OCI-LY7 (cell line): ENCODE measurements at regions not wholly inside any gene's neighbourhood (a gene's known extent, or its start where the extent isn't known, plus 50 kb on each side); places are given as distances from the start of the nearest gene placed in this dataset.

ENCODE experiments used
- BruUV-seq: library from RNA; stranded (reverse); fragments of 400-500 nt; replicated peaks from 2 replicates; lab custom pipeline; 2021; lab: Mats Ljungman, UMichigan
- CTCF ChIA-PET: fragments of 300-600 bp; sonication (Branson Sonifier 250); formaldehyde crosslinking; loops from one replicate; lab custom pipeline; 2022; ENCODE audit warnings: antibody characterized with exemption; ENCODE audit not compliant: unreplicated experiment; lab: Charles Lee
- POLR2A ChIA-PET: fragments of 300-600 bp; sonication (Branson Sonifier 250); formaldehyde crosslinking; loops from one replicate; lab custom pipeline; 2022; ENCODE audit warnings: antibody characterized with exemption; lab: Charles Lee
- DNase-seq: peaks from one replicate; pipeline ENCODE4 v3.0.0-alpha.2; 2015; ENCODE audit warnings: low spot score
- H2AFZ ChIP-seq: fragments of 200-600 bp; sonication (generic), shearing (Covaris generic); 2 replicates; pipeline ENCODE4 v1.6.1; 2014; ENCODE audit warnings: mild to moderate bottlenecking, antibody characterized with exemption, low read length, moderate library complexity
- H3K27ac ChIP-seq: fragments of 200-600 bp; sonication (generic); 2 replicates; pipeline ENCODE4 v1.5.1; 2014; ENCODE audit warnings: mixed run types, low read depth, mild to moderate bottlenecking, moderate library complexity, low read length, inconsistent platforms; ENCODE audit not compliant: poor library complexity, severe bottlenecking
- H3K36me3 ChIP-seq: fragments of 200-600 bp; sonication (generic); 2 replicates; pipeline ENCODE4 v1.6.1; 2014; ENCODE audit warnings: mild to moderate bottlenecking, antibody characterized with exemption, low read length, moderate library complexity, mixed read lengths; ENCODE audit not compliant: insufficient read depth
- H3K4me1 ChIP-seq: fragments of 200-600 bp; sonication (generic); 2 replicates; pipeline ENCODE4 v1.5.1; 2014; ENCODE audit warnings: mild to moderate bottlenecking, low read length; ENCODE audit not compliant: insufficient read depth, poor library complexity, severe bottlenecking
- H3K4me2 ChIP-seq: fragments of 200-600 bp; sonication (generic); 2 replicates; pipeline ENCODE4 v1.6.1; 2014; ENCODE audit warnings: mild to moderate bottlenecking, low read length
- H3K4me3 ChIP-seq: fragments of 200-600 bp; sonication (generic); 2 replicates; pipeline ENCODE4 v1.5.1; 2014; ENCODE audit warnings: mild to moderate bottlenecking, low read depth, low read length; ENCODE audit not compliant: poor library complexity, severe bottlenecking
- H3K79me2 ChIP-seq: fragments of 200-600 bp; sonication (generic); 2 replicates; pipeline ENCODE4 v1.6.1; 2016; ENCODE audit warnings: low read depth, mild to moderate bottlenecking, low read length, moderate library complexity, mixed read lengths; ENCODE audit not compliant: insufficient read depth
- H3K9me2 ChIP-seq: fragments of 200-600 bp; sonication (generic); 2 replicates; pipeline ENCODE4 v1.6.1; 2016; ENCODE audit warnings: mild to moderate bottlenecking, low read length, mixed read lengths; ENCODE audit not compliant: insufficient read depth
- H3K9me3 ChIP-seq: fragments of 200-600 bp; sonication (generic); 2 replicates; pipeline ENCODE4 v1.6.1; 2014; ENCODE audit warnings: mild to moderate bottlenecking, mixed run types, low read length, mixed read lengths
- H4K20me1 ChIP-seq: fragments of 200-600 bp; sonication (generic); 2 replicates; pipeline ENCODE4 v1.6.1; 2014; ENCODE audit warnings: mild to moderate bottlenecking, antibody characterized with exemption, low read length, moderate library complexity, mixed read lengths; ENCODE audit not compliant: insufficient read depth
- CTCF ChIP-seq: fragments of 200-600 bp; sonication (generic); conservative IDR thresholded peaks from 2 replicates; pipeline ENCODE4 v1.5.1; 2014; ENCODE audit warnings: mild to moderate bottlenecking, antibody characterized with exemption, low read length, moderate library complexity, mixed read lengths
- EZH2phosphoT487 ChIP-seq: fragments of 200-600 bp; sonication (generic); IDR thresholded peaks from 2 replicates; pipeline ENCODE4 v1.6.1; 2018; ENCODE audit warnings: low read depth, borderline replicate concordance, mild to moderate bottlenecking, mixed run types, antibody characterized with exemption, low read length, moderate library complexity, mixed read lengths
- intact Hi-C: fragments of 100-400 bp; cut with micrococcal nuclease; formaldehyde crosslinking; loops from one replicate; pipeline ENCODE4 v1.10.0; 2022; ENCODE audit not compliant: unreplicated experiment

GRCh38 chr5:42360056-42360455 is 63.2 kb upstream of the GHR start:
- H2AFZ ChIP-seq: no peak overlapping the region
- H3K4me1 ChIP-seq: no peaks in the 10 kb centered on the region
- no peaks in the 10 kb centered on the region for H3K79me2 ChIP-seq
- no peaks in the 10 kb centered on the region for H3K9me3 ChIP-seq
- H4K20me1 ChIP-seq: no peaks in the 10 kb centered on the region
- H3K4me2 ChIP-seq: no peak overlapping the region
- CTCF ChIA-PET: no interaction called here
- POLR2A ChIA-PET: no interaction called here
- no peak for DNase-seq
- H3K36me3 ChIP-seq: no peaks in the 10 kb centered on the region
- no peaks in the 10 kb centered on the region for H3K9me2 ChIP-seq
- no peak overlapping the region for H3K4me3 ChIP-seq
- H3K27ac ChIP-seq: no peak overlapping the region
- intact Hi-C loops: no loop called here
- BruUV-seq: no TSS peak
- no peak for TF ChIP-seq CTCF
- no peak for TF ChIP-seq EZH2phosphoT487

DNA sequence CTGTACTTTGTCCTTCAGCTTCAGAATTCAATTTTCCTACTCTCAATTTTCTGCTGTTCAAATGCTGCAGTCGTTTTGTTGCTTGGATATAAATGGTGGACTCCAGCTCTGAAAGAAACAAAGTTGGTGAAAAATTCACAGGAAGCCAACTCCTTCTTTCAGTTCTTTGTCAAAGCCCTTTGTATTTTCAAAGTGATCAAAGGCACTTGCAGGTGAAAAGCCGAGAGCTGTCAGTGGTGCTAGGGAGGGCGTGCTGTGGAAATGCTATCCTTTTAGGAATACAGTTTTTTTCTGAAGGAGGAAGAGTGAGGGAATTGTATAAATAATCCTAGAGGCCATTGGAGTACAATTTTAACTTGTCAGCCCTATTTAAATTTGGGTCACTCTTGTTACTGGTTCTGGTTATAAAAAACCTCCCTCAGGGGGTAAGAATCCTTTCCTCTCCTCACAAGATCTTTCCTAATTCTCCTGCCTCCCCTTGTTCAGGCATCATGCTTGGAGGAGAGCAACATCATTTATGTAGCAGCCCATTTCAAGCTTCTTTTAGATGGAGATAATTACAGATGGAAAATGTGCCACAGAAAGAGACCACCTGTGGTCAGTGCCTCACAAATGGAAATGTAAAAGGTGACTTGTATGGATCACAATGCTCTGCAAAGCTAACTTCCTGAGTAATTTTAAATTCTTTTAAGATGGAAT is 62.5 kb upstream of the GHR start:
- intact Hi-C loops: no loop called here
- ChIA-PET POLR2A (no interaction called here), CTCF (no interaction called here)
- Histone ChIP-seq H3K9me2 (no peaks in the 10 kb centered on the region), H2AFZ (no peak overlapping the region), H3K4me3 (no peak overlapping the region), H3K4me1 (no peaks in the 10 kb centered on the region), H4K20me1 (no peaks in the 10 kb centered on the region), H3K79me2 (no peaks in the 10 kb centered on the region), H3K27ac (no peak overlapping the region), H3K4me2 (no peak overlapping the region), H3K36me3 (no peaks in the 10 kb centered on the region), H3K9me3 (no peaks in the 10 kb centered on the region)
- TF ChIP-seq EZH2phosphoT487: no peak
- TF ChIP-seq CTCF: no peak
- no peak for DNase-seq
- BruUV-seq: no TSS peak

- intact Hi-C loops: no loop called here
- H3K27ac ChIP-seq: no peak overlapping the region
These were observed 61.9 kb upstream of the GHR start for GRCh38 chr5:42361315-42361688.

More at GRCh38 chr5:42361315-42361688, 61.9 kb upstream of the GHR start:
- no peak overlapping the region for H2AFZ ChIP-seq
- ChIA-PET CTCF (no interaction called here), POLR2A (no interaction called here)
- no peaks in the 10 kb centered on the region for H3K36me3 ChIP-seq
- no peak overlapping the region for H3K4me2 ChIP-seq
- H4K20me1 ChIP-seq: no peaks in the 10 kb centered on the region
- no peaks in the 10 kb centered on the region for H3K9me3 ChIP-seq
- no peak for DNase-seq
- H3K4me3 ChIP-seq: no peak overlapping the region
- H3K79me2 ChIP-seq: no peaks in the 10 kb centered on the region
- TF ChIP-seq CTCF: no peak
- TF ChIP-seq EZH2phosphoT487: no peak
- H3K4me1 ChIP-seq: no peaks in the 10 kb centered on the region
- BruUV-seq: no TSS peak
- H3K9me2 ChIP-seq: no peaks in the 10 kb centered on the region
